ENCODE measurements at regions not wholly inside any gene's neighbourhood (a gene's known extent, or its start where the extent isn't known, plus 50 kb on each side); places are given as distances from the start of the nearest gene placed in this dataset.

DNA sequence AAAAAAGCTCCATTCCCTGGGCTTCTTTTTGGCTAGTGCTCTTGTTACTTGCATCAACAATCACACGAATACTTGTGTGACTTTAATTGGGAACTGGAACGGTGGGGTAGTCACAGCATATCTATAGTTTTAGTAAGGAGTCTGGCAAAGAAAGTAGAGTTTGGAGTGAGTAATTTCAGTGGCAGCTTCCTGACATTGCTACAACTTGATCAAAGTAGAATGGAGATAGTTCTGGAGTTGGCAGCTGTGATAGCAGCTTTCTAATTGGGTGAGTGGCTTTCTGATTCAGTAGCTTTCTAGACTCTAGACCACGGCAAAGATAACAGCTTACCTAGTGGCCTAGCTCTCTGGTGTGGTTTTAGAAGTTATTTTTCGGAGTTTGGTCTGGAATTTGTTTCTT, 475.0 kb downstream of the TUSC7 start:
- Mint-ChIP-seq H3K4me3 (no peak overlapping the region), H3K36me3 (ENCODE audit: low read depth) (no peaks in the 10 kb centered on the region), H3K9me3 (no peaks in the 10 kb centered on the region; the same call in 2 of the 3 replicates), H3K27ac (no peak overlapping the region), H3K4me1 (peaks cover 6% of the 10 kb centered on the region; the same call in 2 of the 3 replicates), H3K27me3 (ENCODE audit: insufficient read depth, low read depth, poor library complexity) (no peaks in the 10 kb centered on the region)
- DNase-seq (ENCODE audit: low spot score) (no peak), ATAC-seq (no peak)
- no peak overlapping the region for H3K4me3 ChIP-seq
- no peaks in the 10 kb centered on the region for H3F3A ChIP-seq (replicated peaks; ENCODE audit: low read depth)
- no peaks in the 10 kb centered on the region for H3K27me3 ChIP-seq (ENCODE audit: insufficient read depth)
- no peaks in the 10 kb centered on the region for H3K36me3 ChIP-seq (ENCODE audit: insufficient read depth)
- no peaks in the 10 kb centered on the region for H4K20me1 ChIP-seq (replicated peaks; ENCODE audit: insufficient read depth)
- TF ChIP-seq POLR2AphosphoS5 (IDR thresholded peaks at IDR 0.05; ENCODE audit: low read depth) (no peak), EZH2 (IDR thresholded peaks at IDR 0.05; ENCODE audit: low read depth, unreplicated experiment) (no peak), ETS1 (IDR thresholded peaks at IDR 0.05) (no peak), NANOG (IDR thresholded peaks at IDR 0.05; ENCODE audit: borderline replicate concordance) (no peak), JUNB (IDR thresholded peaks at IDR 0.05; ENCODE audit: unreplicated experiment) (no peak), STAT1 (IDR thresholded peaks at IDR 0.05; ENCODE audit: unreplicated experiment) (no peak), ZNF114 (CRISPR knock-in tag; IDR thresholded peaks at IDR 0.05) (no peak), CREB1 (CRISPR knock-in tag; IDR thresholded peaks at IDR 0.05; ENCODE audit: low read depth) (no peak), ZNF331 (CRISPR knock-in tag; IDR thresholded peaks at IDR 0.05; ENCODE audit: low read depth) (no peak), EZH2phosphoT487 (IDR thresholded peaks at IDR 0.05; ENCODE audit: unreplicated experiment) (no peak), CTCF (conservative IDR thresholded peaks at IDR 0.05; ENCODE audit: low read depth in 2 of 2) (no peak)
- TF ChIP-seq, protein P1, sequence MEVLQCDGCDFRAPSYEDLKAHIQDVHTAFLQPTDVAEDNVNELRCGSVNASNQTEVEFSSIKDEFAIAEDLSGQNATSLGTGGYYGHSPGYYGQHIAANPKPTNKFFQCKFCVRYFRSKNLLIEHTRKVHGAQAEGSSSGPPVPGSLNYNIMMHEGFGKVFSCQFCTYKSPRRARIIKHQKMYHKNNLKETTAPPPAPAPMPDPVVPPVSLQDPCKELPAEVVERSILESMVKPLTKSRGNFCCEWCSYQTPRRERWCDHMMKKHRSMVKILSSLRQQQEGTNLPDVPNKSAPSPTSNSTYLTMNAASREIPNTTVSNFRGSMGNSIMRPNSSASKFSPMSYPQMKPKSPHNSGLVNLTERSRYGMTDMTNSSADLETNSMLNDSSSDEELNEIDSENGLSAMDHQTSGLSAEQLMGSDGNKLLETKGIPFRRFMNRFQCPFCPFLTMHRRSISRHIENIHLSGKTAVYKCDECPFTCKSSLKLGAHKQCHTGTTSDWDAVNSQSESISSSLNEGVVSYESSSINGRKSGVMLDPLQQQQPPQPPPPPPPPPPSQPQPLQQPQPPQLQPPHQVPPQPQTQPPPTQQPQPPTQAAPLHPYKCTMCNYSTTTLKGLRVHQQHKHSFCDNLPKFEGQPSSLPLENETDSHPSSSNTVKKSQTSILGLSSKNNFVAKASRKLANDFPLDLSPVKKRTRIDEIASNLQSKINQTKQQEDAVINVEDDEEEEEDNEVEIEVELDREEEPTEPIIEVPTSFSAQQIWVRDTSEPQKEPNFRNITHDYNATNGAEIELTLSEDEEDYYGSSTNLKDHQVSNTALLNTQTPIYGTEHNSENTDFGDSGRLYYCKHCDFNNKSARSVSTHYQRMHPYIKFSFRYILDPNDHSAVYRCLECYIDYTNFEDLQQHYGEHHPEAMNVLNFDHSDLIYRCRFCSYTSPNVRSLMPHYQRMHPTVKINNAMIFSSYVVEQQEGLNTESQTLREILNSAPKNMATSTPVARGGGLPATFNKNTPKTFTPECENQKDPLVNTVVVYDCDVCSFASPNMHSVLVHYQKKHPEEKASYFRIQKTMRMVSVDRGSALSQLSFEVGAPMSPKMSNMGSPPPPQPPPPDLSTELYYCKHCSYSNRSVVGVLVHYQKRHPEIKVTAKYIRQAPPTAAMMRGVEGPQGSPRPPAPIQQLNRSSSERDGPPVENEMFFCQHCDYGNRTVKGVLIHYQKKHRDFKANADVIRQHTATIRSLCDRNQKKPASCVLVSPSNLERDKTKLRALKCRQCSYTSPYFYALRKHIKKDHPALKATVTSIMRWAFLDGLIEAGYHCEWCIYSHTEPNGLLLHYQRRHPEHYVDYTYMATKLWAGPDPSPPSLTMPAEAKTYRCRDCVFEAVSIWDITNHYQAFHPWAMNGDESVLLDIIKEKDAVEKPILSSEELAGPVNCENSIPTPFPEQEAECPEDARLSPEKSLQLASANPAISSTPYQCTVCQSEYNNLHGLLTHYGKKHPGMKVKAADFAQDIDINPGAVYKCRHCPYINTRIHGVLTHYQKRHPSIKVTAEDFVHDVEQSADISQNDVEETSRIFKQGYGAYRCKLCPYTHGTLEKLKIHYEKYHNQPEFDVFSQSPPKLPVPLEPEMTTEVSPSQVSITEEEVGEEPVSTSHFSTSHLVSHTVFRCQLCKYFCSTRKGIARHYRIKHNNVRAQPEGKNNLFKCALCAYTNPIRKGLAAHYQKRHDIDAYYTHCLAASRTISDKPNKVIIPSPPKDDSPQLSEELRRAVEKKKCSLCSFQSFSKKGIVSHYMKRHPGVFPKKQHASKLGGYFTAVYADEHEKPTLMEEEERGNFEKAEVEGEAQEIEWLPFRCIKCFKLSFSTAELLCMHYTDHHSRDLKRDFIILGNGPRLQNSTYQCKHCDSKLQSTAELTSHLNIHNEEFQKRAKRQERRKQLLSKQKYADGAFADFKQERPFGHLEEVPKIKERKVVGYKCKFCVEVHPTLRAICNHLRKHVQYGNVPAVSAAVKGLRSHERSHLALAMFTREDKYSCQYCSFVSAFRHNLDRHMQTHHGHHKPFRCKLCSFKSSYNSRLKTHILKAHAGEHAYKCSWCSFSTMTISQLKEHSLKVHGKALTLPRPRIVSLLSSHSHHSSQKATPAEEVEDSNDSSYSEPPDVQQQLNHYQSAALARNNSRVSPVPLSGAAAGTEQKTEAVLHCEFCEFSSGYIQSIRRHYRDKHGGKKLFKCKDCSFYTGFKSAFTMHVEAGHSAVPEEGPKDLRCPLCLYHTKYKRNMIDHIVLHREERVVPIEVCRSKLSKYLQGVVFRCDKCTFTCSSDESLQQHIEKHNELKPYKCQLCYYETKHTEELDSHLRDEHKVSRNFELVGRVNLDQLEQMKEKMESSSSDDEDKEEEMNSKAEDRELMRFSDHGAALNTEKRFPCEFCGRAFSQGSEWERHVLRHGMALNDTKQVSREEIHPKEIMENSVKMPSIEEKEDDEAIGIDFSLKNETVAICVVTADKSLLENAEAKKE (CRISPR knock-in tag; IDR thresholded peaks at IDR 0.05), result no peak
- TF ChIP-seq, protein P2, sequence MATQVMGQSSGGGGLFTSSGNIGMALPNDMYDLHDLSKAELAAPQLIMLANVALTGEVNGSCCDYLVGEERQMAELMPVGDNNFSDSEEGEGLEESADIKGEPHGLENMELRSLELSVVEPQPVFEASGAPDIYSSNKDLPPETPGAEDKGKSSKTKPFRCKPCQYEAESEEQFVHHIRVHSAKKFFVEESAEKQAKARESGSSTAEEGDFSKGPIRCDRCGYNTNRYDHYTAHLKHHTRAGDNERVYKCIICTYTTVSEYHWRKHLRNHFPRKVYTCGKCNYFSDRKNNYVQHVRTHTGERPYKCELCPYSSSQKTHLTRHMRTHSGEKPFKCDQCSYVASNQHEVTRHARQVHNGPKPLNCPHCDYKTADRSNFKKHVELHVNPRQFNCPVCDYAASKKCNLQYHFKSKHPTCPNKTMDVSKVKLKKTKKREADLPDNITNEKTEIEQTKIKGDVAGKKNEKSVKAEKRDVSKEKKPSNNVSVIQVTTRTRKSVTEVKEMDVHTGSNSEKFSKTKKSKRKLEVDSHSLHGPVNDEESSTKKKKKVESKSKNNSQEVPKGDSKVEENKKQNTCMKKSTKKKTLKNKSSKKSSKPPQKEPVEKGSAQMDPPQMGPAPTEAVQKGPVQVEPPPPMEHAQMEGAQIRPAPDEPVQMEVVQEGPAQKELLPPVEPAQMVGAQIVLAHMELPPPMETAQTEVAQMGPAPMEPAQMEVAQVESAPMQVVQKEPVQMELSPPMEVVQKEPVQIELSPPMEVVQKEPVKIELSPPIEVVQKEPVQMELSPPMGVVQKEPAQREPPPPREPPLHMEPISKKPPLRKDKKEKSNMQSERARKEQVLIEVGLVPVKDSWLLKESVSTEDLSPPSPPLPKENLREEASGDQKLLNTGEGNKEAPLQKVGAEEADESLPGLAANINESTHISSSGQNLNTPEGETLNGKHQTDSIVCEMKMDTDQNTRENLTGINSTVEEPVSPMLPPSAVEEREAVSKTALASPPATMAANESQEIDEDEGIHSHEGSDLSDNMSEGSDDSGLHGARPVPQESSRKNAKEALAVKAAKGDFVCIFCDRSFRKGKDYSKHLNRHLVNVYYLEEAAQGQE (IDR thresholded peaks at IDR 0.05; ENCODE audit: unreplicated experiment), result no peak
- no peak overlapping the region for H3K4me2 ChIP-seq
- no peaks in the 10 kb centered on the region for H3K79me2 ChIP-seq (replicated peaks; ENCODE audit: insufficient read depth)
- H2AFZ ChIP-seq, result no peak overlapping the region
- no peak overlapping the region for H3K27ac ChIP-seq (ENCODE audit: low read depth)
- peaks cover 6% of the 10 kb centered on the region; the same call in 1 of the 2 replicates for H3K4me1 ChIP-seq (ENCODE audit: insufficient read depth)
- H3K9me2 ChIP-seq (ENCODE audit: insufficient read depth), result no peaks in the 10 kb centered on the region

Data from GM23338 (cell line).